ENCODE measurements at regions not wholly inside any gene's neighbourhood (a gene's known extent, or its start where the extent isn't known, plus 50 kb on each side); places are given as distances from the start of the nearest gene placed in this dataset.

DNA sequence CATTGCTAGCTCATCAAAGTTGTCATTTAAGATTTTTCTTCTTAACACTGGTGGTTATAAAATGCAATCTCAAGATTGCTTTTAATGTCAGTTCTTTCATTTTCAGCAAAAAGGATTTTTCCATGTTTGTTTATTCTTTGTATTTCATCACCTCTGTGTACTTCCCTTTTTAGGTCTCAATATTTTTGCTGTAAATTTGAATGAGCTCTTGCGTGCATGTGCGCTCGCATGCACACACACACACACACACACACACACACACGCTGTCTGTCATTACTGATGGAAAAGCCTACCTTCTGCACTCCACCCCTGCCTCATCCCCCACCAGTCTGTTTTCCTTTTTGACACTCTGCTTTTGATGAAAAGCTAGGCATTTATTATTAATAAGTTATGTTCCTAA is 85.3 kb upstream of the FYN start:
- no peak for DNase-seq (ENCODE audit: low spot score)

DNA sequence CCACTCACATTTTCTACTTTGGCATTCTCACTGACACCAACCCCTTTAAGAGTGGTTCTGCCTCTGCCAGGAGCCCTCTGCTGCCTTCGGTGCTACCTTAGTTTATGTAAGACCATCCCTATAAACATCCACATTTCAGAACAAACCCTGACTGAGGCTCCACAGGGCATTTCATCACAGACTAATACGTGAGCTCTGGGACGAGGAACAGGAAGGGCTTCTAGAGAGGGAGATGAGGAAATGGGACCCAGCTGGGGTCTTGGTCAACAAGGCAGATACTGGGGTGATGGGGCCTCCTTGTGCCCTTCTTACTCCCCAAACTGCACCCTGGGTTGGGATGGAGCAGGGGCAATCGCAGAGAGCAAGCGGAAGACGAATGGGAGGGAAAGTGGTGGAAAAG is 86.5 kb upstream of the FYN start:
- no peak for DNase-seq (ENCODE audit: low spot score)

DNA sequence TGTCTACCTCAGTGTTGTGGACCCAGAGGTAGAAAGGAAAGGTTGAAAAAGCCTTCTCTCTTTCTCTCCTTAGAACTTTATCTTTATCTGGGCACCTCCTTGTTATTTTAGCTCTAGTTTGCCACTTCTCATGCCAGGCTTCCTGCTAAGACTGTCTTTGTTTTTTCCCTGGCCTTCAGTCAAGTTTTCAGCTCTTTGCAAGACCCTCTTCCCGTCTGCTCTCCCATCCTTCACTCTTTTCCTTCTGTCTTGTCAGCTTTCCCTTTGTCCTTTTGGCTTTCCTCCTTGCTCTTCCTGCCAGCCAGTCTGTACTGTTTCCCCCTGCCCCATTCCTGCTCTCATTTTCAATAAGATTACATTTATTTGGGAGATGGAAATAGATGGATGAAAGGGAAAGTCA is 86.8 kb upstream of the CCN6 start:
- DNase-seq (ENCODE audit: low spot score), result no peak

DNA sequence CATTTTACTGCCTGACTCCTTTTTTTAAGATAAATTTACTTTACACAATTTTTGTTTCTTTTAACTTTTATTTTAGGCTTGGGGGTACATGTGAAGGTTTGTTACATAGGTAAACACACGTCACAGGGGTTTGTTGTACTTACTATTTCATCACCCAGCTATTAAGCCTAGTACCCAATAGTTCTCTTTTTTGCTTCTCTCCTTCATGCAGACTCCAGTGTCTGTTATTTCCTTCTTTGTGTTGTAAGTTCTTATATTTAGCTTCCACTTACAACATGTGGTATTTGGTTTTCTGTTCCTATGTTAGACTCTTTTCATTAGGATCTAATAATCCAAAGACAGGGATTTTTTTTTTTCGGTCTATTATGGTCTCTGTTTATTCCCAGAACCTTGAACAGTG is 83.5 kb upstream of the CCN6 start:
- no peak for DNase-seq (ENCODE audit: low spot score)

GRCh38 chr6:111971181-111971841 is 82.6 kb upstream of the CCN6 start:
- DNase-seq (ENCODE audit: low spot score), result no peak

DNA sequence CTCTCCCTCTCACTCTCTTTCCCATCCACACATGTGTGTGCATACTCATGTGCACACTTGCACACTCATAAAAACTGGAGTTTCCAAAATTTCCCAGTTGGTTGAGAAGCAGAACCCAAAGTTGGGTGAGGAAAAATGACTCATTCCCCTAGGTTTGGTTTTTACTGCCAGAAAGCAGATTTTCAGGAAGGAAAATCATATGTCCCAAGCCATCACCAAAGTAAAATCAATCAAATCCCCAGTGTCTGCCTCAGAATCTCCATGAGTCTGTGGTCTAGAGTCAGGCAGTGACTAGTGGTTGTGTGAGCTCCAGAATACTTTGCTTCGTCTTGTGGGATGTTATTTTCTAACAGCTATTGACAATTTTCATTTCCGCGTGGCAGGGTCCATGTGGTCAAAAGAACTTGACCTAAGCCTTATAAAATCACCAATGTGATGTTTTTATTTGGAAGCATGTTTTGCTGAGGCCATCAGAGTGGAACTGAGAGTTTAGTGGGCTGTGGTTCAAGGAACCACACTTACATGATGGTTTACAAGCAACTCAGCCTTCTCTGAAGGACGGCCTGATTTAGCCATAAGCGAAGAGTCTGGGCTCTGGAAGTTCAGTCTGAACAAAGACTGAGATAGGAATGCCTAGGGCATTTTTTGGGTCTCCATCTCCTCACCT is 81.9 kb upstream of the CCN6 start:
- DNase-seq (ENCODE audit: low spot score), result no peak

- no peak for DNase-seq (ENCODE audit: low spot score)
Measured at GRCh38 chr6:111972745-111973117, 81.2 kb upstream of the CCN6 start.

DNA sequence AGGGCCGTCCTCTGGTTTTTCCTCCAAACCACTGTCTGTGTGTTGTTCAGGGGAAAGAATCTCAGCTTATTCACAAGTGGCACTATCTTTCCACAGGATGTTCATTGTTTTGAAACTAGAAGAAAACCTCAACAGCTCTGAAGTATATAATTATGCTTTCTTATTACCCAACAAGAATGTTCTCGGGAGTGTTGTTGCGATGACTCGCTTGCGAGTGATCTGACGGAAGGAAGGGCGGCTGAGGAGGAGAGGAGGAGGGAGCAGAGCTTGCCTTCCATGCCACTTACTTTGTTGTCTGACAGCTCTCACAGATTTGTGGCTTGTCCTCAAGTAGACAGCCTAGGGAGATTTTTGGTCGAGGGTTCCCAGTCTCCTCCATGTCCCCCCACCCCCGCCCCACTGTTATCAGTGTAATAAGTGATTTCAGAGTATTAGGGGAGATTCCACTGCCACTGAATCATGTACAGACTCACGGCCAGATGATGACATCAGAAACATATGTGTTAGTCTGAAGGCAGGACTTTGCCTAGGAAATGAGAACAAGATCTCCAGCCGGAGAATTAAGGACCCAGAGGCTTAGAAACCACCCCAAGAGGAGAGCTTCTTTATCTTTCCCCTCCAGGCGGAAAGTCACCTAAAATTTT is 80.7 kb upstream of the CCN6 start:
- DNase-seq (ENCODE audit: low spot score), result no peak

- no peak for DNase-seq (ENCODE audit: low spot score)
Measured at GRCh38 chr6:111973927-111974639, 79.8 kb upstream of the CCN6 start.

- no peak for DNase-seq (ENCODE audit: low spot score)
Measured at GRCh38 chr6:111975466-111975865, 78.4 kb upstream of the CCN6 start.

DNA sequence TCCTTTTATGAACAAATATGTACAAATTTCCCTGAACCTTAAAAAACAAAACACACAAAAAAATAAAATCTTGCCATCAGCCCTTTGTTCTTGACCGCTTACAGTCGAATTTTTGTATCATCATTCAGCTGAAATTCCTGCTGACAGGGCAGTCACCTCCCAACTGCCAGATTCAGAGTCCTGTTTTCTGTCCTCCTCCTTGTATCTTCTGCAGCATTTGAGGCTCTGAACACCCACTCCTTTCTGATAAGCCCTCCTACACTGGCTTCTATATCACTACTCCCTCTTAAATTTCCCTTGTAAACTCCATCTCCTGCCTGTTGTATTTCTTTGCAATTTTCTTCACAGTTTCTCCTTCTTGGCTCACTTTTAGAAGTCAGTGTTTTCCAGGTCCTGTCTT is 77.8 kb upstream of the CCN6 start:
- DNase-seq (ENCODE audit: low spot score), result no peak

- no peak for DNase-seq (ENCODE audit: low spot score)
Measured at GRCh38 chr6:111978532-111979149, 75.3 kb upstream of the CCN6 start.

DNA sequence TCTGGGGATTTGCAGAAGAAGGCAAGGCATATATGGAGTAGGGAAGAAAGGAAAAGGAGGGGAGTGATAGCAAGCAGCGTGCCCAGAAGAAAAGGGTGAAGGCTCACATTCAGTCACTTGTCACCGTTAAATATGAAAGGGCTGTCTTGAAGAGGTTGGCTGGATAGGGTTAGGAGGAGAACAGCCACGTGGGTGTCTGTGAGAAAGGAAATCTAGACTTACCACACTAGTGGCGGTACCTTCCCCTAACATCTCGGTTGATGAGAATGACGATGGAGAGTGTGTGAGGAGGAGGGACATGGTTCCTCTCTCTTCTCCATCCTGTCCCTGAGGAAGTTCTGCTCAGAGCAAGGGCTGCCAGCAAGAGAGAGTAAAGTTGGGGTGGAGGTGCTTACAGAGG is 74.3 kb upstream of the CCN6 start:
- no peak for DNase-seq (ENCODE audit: low spot score)

DNA sequence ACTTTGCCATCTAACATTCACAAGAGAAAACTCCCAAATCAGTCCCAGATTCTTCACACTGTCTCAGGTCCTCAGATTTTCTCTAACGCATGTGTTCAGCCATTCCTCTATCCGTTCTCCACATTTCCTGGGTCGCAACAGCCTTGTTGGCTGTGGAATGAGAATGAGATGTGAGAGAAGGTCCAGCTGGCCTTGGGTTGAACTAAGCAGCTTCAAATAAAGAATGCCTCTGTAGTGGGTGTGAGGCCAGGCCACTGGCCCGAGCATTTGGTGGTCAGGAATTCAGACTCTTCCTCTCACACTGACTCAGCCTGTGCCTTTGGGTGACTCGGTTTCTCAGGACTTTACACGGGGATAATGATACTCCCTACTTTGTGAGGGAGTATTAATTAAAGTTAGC is 73.8 kb upstream of the CCN6 start:
- no peak for DNase-seq (ENCODE audit: low spot score)

DNA sequence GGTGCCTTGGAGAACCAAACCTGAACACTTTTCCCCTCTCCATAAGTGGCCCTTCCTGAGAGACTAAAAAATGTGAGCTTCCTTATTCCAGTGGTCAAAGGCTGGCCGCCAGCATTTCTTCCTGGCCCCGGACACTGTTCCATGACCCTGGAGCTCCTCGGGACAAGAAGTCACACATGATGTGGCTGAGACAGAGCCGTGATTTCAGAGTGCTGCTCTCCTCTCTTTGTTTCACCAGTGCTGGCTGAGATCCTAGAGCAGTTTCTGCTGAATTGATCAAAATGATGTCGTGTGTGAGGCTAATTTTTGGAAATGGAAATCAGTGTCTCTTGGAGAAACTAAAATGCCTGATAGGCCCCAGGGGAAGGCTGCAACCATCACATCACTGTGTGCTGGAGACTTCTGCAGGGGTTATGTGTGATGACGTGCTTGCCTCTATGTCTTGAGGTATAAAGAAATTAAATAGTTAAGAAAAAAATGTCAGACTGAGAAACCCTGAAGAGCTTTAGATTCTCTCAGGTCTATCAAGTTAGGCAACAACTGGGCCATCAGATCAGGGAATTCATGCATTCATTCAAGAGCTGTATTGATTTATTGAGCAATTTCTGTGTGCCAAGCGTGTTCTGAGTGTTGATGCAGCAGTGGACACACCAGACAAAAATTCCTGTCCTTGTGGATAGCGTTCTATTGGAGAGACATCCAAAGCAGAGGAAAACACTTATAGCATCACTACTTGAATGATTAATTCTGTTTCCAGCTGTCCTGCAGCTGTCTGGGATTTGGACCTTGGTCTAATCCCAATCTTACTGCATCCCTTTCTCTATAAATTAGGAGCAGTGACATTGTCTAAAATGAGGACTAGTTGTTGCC is 72.7 kb upstream of the CCN6 start:
- no peak for DNase-seq (ENCODE audit: low spot score)

- DNase-seq (ENCODE audit: low spot score), result no peak
Measured at GRCh38 chr6:111982681-111983080, 71.2 kb upstream of the CCN6 start.

GRCh38 chr6:111983193-111983592 is 70.7 kb upstream of the CCN6 start:
- no peak for DNase-seq (ENCODE audit: low spot score)

GRCh38 chr6:111984081-111984480 is 69.8 kb upstream of the CCN6 start:
- DNase-seq (ENCODE audit: low spot score), result no peak

- DNase-seq (ENCODE audit: low spot score), result no peak
Measured at GRCh38 chr6:111984516-111985201, 69.2 kb upstream of the CCN6 start.

DNA sequence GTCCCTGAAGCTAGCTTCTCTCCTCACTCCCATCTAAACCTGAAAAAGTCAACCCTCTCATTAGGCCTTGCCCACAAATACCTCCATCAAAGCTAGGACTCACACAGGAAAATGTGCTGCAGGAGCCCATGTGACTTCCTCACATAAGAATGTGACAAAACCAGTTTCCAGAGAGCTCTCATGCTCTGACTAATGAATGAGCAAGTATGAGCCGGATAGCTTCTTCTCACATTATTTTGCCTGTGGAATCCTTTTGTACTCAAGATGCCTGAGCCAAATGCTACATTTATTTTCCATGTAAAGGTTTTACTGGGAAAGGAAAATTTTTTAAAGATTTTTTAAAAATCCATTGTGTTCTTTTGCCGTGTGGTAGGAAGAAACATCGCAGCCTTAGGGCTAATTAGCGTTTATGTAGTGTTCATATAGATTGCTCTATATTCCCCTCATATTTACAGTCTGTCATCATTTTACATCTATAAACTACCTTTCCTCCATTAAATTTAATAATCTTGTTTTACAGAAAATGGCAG is 68.6 kb upstream of the CCN6 start:
- no peak for DNase-seq (ENCODE audit: low spot score)

DNA sequence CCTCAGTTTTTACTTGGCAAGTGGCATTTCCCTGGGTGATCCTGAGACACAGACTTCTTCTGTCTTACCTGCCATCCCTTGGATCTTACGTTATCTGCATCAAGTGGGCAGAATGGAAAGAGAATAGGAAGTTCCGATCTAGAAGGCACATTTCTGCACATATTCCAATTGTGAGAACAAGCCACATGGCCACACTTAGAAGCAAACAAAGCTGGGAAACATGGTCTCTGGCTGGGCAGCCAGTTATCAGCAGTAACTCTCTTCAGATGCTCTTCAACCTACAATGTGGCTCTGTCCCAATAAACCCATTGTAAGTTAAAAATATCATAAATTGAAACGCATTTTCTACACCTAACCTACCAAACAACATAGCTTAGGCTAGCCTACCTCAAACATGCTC is 67.3 kb upstream of the CCN6 start:
- DNase-seq (ENCODE audit: low spot score), result no peak
